Adrenal gland (tissue), 9 donors: ENCODE measurements at regions not wholly inside any gene's neighbourhood (a gene's known extent, or its start where the extent isn't known, plus 50 kb on each side); places are given as distances from the start of the nearest gene placed in this dataset.

Experiments used
- DNase-seq, 7 donors: peaks; one replicate each; pipeline ENCODE4 v3.0.0-alpha.2; 2019 to 2020
- H3K27ac ChIP-seq, 5 donors: fragments of 200-600 bp; sonication (generic) in 4 of 5; 1 replicate in 3 of 5; 2 replicates in 2 of 5; pipeline versions ENCODE4 v1.5.1 to v1.8.0; 2016 to 2020; ENCODE audit warnings: mild to moderate bottlenecking in 1 of 5
- H3K27me3 ChIP-seq: fragments of 200-600 bp; 2 replicates; pipeline ENCODE4 v1.8.0; 2021
- H3K36me3 ChIP-seq, 2 donors: fragments of 200-600 bp; replicated peaks in 1 of 2; 1 replicate in 1 of 2; 2 replicates in 1 of 2; pipeline versions ENCODE4 v1.5.1 to v1.8.0; 2018 to 2022
- H3K4me1 ChIP-seq, 2 donors: fragments of 200-600 bp; replicated peaks in 1 of 2; 1 replicate in 1 of 2; 2 replicates in 1 of 2; pipeline versions ENCODE4 v1.5.1 to v1.8.0; 2018 to 2021
- H3K4me3 ChIP-seq, 4 donors: fragments of 200-600 bp; sonication (generic) in 3 of 4; one replicate each; pipeline ENCODE4 v1.5.1; 2016 to 2018
- H3K9me3 ChIP-seq, 3 donors: fragments of 200-600 bp; sonication (generic) in 1 of 3; replicated peaks in 1 of 3; 1 replicate in 2 of 3; 2 replicates in 1 of 3; pipeline versions ENCODE4 v1.5.1 to v1.8.0; 2016 to 2021
- CTCF ChIP-seq, 6 experiments: fragments of 450-650 bp in 4 of 6; fragments of 200-600 bp in 2 of 6; sonication (generic) in 1 of 6; IDR thresholded peaks; 1 replicate in 5 of 6; 2 replicates in 1 of 6; pipeline versions ENCODE4 v1.5.1 to v1.8.0; 2016 to 2021; ENCODE audit warnings: antibody characterized with exemption in 6 of 6, mild to moderate bottlenecking in 2 of 6, moderate library complexity in 1 of 6
- POLR2A ChIP-seq, 2 donors: fragments of 450-650 bp; IDR thresholded peaks; one replicate each; pipeline ENCODE4 v1.6.1; 2017; ENCODE audit warnings: antibody characterized with exemption in 2 of 2, mild to moderate bottlenecking in 2 of 2, moderate library complexity in 1 of 2
- WGBS, 4 donors: extraction: QIAGEN DNeasy Blood & Tissue Kit in 2 of 4; methylation state at CpG; one replicate each; pipeline versions ENCODE4 v1.1.5 to v1.1.7; 2013 to 2017; 5-methylcytosine and 5-hydroxymethylcytosine counted together
- intact Hi-C, 2 donors: fragments of 100-400 bp; cut with DNase I; formaldehyde crosslinking; loops; one replicate each; pipeline versions ENCODE4 v1.14.1 to v1.15.0; 2022 to 2023
- donor health status: healthy with polysubstance abuse.
- donor health status: Bipolar disorder and iron deficiency.
- donor health status: DM: yes; HTN: yes; CAD: no.
- donor health status: DM: no; HTN: no; CAD: no.
- donor health status: DM: no; HTN: no; CAD: no.

- H3K4me3 ChIP-seq = no peak overlapping the region
- H3K9me3 ChIP-seq = no peaks in the 10 kb centered on the region
- WGBS, 4 donors = 35 to 46% (median 37%) methylated on average over 1 of the region's 1 CpG
- H3K27me3 ChIP-seq = no peaks in the 10 kb centered on the region
- no peak for TF ChIP-seq CTCF (IDR thresholded peaks at IDR 0.05)
- no peak for TF ChIP-seq POLR2A (IDR thresholded peaks at IDR 0.05)
- intact Hi-C loops = no loop called here
- H3K36me3 ChIP-seq = no peaks in the 10 kb centered on the region
- no peak overlapping the region for H3K27ac ChIP-seq
- H3K4me1 ChIP-seq = no peaks in the 10 kb centered on the region
- no peak for DNase-seq
Measured at GRCh38 chr5:28313953-28314352, 1275.6 kb upstream of the CDH9 start.

- TF ChIP-seq POLR2A (IDR thresholded peaks at IDR 0.05) (no peak), CTCF (IDR thresholded peaks at IDR 0.05) (no peak)
- intact Hi-C loops = no loop called here
- H3K36me3 ChIP-seq = no peaks in the 10 kb centered on the region
- H3K4me3 ChIP-seq = no peak overlapping the region
- no peaks in the 10 kb centered on the region for H3K4me1 ChIP-seq
- no peak for DNase-seq
- no peaks in the 10 kb centered on the region for H3K27me3 ChIP-seq
- WGBS, 4 donors = 88 to 99% (median 92%) methylated on average over 2 of the region's 2 CpGs
- no peak overlapping the region for H3K27ac ChIP-seq
- H3K9me3 ChIP-seq = no peaks in the 10 kb centered on the region
Measured at GRCh38 chr5:28313321-28313951, 1275.0 kb upstream of the CDH9 start.

- no peak overlapping the region for H3K27ac ChIP-seq
- no peak overlapping the region for H3K4me3 ChIP-seq
- no peaks in the 10 kb centered on the region for H3K4me1 ChIP-seq
- no peaks in the 10 kb centered on the region for H3K27me3 ChIP-seq
- intact Hi-C loops = no loop called here
- DNase-seq = no peak
- no peak for TF ChIP-seq CTCF (IDR thresholded peaks at IDR 0.05)
- H3K9me3 ChIP-seq = no peaks in the 10 kb centered on the region
- no peaks in the 10 kb centered on the region for H3K36me3 ChIP-seq
- 92 to 97% (median 94%) methylated on average over 6 of the region's 6 CpGs for WGBS, 4 donors
Measured at GRCh38 chr5:28310696-28311095, 1272.3 kb upstream of the CDH9 start.

- peaks cover 0 to 6% (median 0%) of the 10 kb centered on the region in 3 donors for H3K9me3 ChIP-seq
- intact Hi-C loops = no loop called here
- no peak overlapping the region for H3K4me3 ChIP-seq
- H3K27me3 ChIP-seq = no peaks in the 10 kb centered on the region
- TF ChIP-seq POLR2A (IDR thresholded peaks at IDR 0.05) (no peak), CTCF (IDR thresholded peaks at IDR 0.05) (no peak)
- no peaks in the 10 kb centered on the region for H3K4me1 ChIP-seq
- no peaks in the 10 kb centered on the region for H3K36me3 ChIP-seq
- no peak for DNase-seq
- H3K27ac ChIP-seq = no peak overlapping the region
- 61 to 85% (median 72%) methylated on average over 1 of the region's 1 CpG for WGBS, 4 donors
Measured at GRCh38 chr5:28305891-28306290, 1267.5 kb upstream of the CDH9 start.
